ENCODE measurements at regions not wholly inside any gene's neighbourhood (a gene's known extent, or its start where the extent isn't known, plus 50 kb on each side); places are given as distances from the start of the nearest gene placed in this dataset.

DNA sequence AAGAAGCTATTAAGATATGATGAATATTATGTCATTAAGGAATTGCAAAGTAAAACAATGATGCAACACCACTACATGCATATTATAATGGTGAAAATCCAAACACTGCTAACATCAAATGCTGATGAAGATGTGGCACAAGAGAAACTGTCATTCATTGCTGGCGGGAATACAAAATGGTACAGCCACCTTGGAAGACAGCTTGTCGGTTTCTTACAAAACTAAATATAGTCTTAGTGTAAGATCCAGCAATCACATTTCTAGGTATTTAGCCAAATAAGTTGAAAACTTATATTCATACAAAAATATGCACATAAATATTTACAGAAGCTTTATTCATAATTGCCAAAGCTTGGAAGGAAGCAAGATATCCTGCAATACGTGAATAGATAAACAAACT, 114.9 kb upstream of the EDNRB start:
- no peak overlapping the region for H3K4me3 ChIP-seq (ENCODE audit: low read depth, low read length)
- no peak for TF ChIP-seq CTCF (IDR thresholded peaks at IDR 0.05; ENCODE audit: borderline replicate concordance, insufficient read depth, low read depth, low read length)

- no peak for TF ChIP-seq CTCF (IDR thresholded peaks at IDR 0.05; ENCODE audit: borderline replicate concordance, insufficient read depth, low read depth, low read length)
These were observed 113.5 kb upstream of the EDNRB start for GRCh38 chr13:78032132-78032531.

GRCh38 chr13:78030341-78030896, 111.8 kb upstream of the EDNRB start:
- no peak for TF ChIP-seq CTCF (IDR thresholded peaks at IDR 0.05; ENCODE audit: borderline replicate concordance, insufficient read depth, low read depth, low read length)
- no peak overlapping the region for H3K4me3 ChIP-seq (ENCODE audit: low read depth, low read length)

More at GRCh38 chr13:78032132-78032531, 113.5 kb upstream of the EDNRB start:
- H3K4me3 ChIP-seq (ENCODE audit: low read depth, low read length), result no peak overlapping the region

DNA sequence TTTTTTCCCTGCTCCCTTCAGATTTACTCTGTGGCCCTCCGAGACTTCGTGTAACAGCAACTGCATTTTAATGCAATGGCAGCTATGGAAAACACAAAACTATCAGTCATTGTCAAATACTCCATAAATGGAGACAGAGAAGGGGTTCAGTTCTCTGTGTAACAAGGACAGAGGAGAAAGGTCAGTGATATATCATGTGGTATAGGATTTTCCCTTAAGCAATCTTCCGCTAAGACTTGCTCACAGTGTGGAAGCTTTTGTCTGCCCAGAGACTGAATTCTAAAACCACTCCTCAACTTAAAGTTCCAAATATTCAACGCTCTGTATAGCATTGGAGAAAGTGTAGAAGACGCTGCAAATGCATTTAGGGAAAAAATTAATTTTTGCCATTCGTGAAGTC, 111.3 kb upstream of the EDNRB start:
- no peak overlapping the region for H3K4me3 ChIP-seq (ENCODE audit: low read depth, low read length)
- no peak for TF ChIP-seq CTCF (IDR thresholded peaks at IDR 0.05; ENCODE audit: borderline replicate concordance, insufficient read depth, low read depth, low read length)

GRCh38 chr13:78028960-78029359, 110.3 kb upstream of the EDNRB start:
- no peak overlapping the region for H3K4me3 ChIP-seq (ENCODE audit: low read depth, low read length)
- no peak for TF ChIP-seq CTCF (IDR thresholded peaks at IDR 0.05; ENCODE audit: borderline replicate concordance, insufficient read depth, low read depth, low read length)

GRCh38 chr13:78024996-78025395, 106.4 kb upstream of the EDNRB start:
- no peak for TF ChIP-seq CTCF (IDR thresholded peaks at IDR 0.05; ENCODE audit: borderline replicate concordance, insufficient read depth, low read depth, low read length)
- H3K4me3 ChIP-seq (ENCODE audit: low read depth, low read length), result no peak overlapping the region

DNA sequence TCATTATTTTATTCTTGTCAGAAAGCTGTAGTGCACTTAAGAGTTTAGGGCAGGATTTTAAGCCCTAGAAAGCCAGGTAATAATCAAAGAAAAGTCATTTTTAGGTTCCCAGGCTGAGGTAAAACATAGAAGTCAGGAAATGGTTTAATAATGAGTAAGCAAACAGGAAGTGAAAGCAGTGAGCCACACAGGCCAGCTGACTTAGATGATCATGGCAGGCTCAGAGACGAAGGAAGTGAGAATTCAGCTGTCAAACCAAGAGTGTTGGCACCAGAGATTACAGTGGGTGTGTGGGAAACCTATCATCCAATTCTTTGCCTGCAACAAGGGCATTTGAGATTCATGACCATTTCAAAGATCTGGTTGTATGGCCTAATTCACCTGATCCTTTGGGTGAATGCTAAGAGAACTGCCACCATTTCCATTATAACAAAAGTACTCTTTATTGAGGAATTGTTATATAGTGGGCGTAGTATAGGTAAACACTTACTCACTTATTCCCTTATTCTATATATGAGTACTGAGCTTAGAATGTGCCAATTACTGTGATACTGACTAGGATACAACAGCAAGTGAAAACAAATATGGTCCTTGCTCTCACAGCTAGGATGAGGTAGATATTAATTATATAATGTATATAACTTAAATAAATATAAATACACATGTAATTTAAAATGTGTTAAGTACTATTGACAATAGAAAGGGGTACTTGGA, 103.7 kb upstream of the EDNRB start:
- no peak overlapping the region for H3K4me3 ChIP-seq (ENCODE audit: low read depth, low read length)
- no peak for TF ChIP-seq CTCF (IDR thresholded peaks at IDR 0.05; ENCODE audit: borderline replicate concordance, insufficient read depth, low read depth, low read length)
